ENCODE measurements at regions not wholly inside any gene's neighbourhood (a gene's known extent, or its start where the extent isn't known, plus 50 kb on each side); places are given as distances from the start of the nearest gene placed in this dataset.
"Not testable (repeated sequence)": the region's sequence is repeated elsewhere in the genome, so short reads cannot be mapped to it uniquely, and the experiment has no call there.

DNA sequence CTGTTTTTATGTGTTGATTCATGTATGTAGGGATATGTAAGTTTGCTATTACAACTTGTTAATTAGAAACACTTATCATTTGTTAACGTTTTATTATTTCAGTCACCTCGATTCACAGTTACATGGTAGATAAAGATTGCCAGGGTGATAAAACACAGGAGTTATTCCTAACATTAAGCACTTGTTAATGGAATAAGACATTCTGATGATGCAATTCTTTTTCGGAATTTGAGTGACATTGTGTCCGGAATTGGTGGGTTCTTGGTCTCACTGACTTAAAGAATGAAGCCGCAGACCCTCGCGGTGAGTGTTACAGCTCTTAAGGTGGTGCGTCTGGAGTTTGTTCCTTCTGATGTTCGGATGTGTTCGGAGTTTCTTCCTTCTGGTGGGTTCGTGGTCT, 624.0 kb upstream of the CITED2 start:
- DNase-seq = not testable (repeated sequence)

DNA sequence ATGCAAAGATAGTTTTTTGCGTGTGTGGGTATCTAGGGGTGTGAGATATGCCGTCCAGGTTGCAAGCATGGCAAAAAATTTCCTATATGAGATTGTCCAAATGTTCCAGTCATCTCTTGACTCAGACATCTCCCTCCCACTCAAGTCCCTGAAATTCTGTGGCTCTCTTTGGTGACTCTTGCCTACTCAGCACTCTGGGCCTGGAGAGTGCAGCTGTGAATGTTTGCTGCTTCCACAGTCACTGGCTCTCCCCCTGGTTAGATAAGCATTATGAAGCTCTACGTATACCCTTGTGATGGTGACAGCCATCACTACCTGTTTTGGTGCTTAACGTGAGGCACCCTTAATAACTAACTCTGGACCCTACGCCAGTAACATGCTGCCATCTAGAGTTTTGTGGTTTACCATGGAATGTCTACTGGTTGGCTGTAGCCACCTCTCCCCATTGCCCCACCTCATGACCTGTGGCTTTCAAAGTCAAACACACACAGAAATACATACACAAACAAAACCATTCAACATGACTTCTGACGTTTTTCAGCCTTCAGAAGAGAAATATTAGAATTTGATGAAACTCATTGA, 621.9 kb upstream of the CITED2 start:
- DNase-seq = no peak

DNA sequence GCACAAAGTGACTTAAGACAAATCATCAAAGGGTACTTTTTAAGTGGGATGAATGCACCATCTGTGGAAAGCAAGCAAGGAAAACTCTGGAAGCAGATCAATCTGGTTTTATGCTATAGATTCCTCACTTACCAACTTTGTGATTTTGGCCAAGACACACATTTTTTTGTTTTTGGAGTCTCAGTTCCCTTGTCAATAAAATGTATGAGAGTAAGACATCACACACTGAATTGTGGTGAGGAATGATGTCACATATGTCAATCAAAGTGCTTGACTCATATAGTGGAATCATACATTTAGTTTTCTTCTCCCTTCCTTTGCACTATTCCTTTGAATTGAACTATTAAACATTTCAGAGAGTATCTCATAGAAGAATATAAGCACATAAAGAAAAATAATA, 620.5 kb upstream of the CITED2 start:
- no peak for DNase-seq

DNA sequence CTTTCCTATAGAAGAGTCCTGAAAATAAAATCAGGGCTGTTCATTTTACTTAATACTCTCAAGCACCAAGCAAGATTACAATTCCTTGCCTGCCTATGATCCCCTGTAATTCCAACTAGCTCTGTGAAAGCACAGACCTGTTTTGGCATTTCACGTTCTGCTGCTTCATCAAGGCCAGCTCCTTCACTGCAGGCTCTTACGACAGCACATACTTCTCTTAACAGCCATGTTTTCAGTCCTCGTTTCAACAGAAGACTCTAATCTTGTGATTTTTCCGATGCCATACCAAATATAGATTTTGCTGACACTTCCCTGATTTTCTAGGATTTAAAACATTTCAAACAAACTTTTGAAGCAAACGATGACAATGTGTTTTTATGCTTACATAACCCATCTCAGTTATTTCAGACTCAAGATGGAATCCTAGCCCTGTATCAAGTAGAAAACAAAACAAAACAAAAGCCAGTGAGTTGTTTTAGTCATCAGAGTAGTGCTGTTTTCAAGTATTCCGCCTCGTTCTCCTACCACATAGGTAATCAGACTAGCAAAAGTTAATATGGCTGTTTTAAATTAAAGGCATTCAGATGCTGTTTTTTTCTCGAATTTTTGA, 616.5 kb upstream of the CITED2 start:
- DNase-seq = no peak

DNA sequence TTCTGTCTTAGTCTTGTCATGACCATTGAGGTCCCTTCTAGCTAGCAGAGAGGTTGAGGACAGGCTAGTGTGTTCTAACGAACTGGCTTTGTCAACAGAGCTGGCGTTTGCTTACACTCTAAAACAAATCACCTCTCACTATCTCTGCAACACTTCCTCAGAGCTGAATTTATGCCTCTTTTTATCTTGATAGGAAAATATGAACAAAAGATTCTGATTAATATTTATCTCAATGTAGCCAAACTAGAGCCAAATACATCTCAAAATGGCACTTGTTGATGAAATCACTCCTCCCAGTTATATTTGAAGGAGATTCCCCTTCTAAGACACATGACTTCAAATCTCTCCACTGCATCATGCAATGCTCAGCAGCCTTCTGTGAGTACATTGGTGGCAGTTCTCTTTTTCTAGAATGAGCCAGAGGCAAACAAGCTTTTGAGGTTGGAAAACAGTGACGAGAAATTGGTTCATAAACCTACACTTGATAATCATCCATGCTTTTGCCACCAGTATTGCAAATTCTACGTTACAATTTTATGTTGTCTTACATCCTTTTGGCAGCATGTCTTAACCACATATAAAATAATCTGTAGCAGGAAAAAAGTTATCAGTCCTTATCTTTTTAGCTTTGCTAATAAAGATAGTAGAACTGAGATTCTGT, 615.7 kb upstream of the CITED2 start:
- no peak for DNase-seq

DNA sequence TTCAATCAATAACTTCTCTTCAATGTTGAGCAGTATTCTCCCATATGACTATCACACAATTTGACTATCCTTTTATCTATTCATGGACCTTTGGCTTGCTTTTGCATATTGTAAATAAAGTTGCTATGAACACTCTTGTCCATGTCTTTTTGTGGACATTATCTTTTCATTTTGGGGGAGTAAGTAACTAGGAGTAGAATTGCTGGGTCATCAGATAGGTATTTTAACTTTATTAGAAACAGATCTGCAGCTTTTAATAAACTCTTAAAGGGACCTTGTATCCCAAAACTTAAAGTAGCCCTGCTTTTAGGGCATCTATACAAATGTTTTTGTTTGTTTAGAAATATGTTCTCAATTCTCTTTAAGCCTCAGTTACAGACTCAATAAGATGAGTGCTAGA, 614.2 kb upstream of the CITED2 start:
- DNase-seq = no peak

DNA sequence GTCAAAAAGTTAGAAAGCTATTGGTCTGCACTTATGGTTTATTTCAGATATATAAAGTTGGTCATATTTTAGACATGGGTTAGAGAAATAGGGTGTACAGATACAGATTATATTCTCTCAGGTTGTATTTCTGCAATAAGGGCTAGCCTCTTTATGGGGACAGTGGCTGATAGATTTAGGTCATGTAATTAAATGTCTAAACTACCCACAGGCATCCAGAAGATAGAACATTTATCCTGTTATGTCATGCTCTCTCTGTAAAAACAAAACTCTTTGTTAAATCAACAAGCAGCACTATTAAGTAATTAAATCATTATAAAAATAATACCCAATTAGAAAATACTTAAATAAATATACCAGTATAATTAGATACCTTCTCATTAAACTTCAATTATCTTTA, 612.6 kb upstream of the CITED2 start:
- DNase-seq = no peak

DNA sequence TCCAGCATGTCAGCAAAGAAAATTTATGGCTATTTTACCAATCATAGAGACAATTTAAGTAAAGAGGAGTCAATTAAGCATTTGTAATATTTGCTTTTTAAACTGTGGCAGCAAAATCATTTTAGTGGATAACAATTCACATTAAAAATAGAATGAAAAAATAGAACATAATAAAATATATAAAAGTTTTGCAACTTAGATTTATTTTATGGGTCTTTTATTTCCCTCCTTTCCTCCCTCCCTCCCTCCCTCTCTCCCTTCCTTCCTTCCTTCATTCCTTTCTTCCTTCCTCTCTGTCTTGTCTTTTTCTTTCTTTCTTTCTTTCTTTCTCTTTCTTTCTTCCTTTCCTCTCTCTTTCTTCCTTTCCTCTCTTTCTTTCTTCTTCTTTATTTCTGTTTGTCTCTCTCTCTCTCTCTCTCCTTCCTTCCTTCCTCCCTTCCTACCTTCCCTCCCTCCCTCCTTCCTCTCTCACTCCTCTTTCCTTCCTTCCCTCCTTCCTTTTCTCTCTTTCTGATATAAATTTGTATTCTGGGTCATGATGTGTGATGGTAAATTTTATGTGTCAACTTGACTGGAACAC, 610.9 kb upstream of the CITED2 start:
- no peak for DNase-seq

DNA sequence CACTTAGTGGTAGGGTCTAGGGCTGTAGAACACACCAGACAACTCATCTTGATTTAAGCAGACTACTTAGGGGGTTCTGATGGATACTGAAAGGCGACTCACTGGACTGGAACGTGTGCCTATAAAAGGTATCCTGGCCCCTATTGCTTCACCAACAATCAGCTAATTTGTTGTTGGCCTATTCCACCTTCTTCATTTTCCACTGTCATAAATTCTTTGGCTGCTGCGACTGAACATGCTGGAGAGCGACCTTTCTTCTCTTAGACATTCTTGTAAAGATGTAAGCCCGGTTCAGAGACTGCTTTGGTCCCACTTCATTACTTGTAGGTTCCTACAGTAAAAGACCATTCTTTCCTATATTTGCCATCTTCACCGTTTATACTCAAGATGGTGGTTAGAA, 609.9 kb upstream of the CITED2 start:
- no peak for DNase-seq

DNA sequence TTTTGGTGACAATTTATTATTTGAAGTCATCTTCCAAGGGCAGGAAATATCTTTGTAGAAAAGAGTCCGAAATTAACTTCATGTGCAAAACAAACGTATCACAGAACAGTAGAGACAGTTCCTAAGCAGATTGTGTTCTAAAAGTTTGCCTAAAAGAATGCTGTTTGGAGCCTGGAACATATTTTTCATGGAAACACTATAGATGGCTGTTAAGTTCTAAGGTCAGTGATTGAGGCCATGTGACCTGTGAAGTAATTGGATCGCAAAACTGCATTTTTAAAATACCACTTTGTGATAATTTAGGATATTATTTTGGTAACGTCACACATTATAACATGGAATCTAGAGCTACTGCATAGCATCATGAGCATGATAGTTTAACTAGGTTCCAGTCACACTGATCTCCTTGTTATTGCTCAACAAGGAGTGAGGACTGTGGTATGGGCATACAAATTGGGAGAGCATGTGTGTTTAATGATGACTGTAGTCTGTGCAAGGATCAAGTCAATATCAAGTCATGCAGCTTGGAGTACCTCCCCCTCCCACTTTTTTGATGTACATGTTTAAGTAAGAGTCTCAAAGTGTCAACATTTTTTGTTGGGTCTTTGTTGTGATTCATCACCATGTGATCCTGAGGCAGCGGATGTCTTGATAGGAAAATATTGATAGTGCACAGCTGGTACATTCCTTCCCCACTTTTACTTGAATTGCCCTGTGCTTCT, 609.3 kb upstream of the CITED2 start:
- no peak for DNase-seq

DNA sequence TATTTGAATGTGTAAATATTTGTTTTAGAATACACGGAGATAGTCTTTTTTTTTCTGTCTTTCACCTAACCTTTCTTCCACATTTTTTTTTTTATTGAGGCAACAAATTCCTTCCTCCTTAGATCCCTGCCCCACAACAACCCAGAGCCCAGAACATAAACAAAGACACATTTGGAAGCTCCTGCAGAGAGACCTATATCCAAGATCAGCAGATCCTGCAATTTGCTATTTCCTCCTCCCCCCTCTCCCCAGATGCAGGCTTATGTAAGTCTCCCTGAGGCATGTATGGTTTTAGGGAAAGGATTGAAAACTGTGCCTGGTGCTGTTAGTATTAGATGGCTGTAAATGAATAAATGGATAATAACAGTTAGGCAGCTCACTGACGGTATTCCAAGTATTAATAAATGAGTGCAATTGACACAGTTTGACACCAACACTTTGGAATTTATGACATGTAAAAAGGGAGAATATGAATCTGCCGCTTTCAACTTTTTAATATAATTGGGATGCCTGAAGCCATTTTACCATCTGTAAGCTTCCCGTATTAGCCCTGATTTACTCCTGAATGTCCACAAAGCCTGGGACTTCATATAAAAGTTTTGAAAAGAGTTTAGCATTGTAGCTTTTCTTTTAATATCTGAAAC, 608.3 kb upstream of the CITED2 start:
- DNase-seq = no peak

DNA sequence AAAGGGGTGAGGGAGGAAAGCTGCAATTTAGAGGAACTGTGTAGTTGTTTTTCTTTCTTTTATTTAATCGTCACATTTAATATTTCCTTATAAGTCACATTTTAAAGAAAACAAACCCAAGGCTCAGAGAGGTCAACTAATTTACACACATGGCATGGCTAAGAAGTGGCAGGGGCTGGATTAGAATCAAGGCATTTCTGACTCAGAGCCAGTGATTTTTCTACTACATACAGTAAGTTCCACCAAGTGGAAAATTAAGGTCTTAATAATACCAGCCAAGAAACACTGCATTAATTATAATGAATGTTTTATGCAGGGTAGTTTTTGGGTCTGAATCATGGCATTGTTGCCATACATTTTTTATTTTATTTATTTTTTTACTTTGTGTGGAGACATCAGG, 607.7 kb upstream of the CITED2 start:
- DNase-seq = no peak

DNA sequence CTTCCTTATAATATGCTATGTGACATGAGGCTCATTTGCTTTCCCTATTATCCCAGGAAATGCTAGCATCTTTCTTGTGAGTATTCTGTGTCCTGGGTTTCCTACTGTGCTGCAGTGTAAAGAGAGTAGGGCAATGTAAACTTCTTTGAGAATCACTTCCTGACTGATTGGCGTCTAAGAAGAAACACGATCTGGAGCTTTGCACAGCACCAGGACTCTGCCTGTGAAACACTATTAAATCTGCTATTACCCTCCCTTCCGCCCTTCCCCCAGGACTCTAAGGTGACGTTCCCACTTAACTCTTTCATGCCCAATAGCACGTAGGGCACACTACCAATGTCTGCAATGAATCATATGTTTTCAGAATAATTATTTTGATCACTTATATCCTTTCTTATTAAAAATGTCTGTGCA, 607.3 kb upstream of the CITED2 start:
- no peak for DNase-seq

DNA sequence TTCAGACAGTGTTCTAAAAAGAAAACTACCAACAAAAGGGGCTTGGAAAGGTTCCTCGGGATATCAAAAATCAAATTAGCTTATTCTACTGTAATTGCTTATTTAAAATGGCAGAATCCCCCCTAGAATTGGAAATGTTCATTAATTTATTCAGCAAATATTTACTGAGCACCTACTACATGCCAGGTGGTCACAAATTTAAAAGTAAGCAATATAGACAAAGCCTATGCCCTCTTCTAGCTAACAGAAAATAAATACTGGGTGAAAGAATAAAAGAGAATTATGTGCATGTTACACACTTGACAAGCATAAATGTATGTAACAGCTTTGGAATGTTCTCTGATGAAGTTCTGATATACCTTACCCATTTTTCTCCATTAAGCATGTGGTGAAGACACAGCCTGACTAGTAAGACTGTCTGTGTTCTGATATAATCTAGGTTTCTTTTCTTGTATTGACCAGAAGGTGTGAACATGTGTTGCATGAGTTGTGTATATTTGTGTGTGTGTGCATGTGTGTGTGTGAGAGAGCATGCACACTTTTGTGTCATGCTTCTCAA, 606.7 kb upstream of the CITED2 start:
- no peak for DNase-seq

DNA sequence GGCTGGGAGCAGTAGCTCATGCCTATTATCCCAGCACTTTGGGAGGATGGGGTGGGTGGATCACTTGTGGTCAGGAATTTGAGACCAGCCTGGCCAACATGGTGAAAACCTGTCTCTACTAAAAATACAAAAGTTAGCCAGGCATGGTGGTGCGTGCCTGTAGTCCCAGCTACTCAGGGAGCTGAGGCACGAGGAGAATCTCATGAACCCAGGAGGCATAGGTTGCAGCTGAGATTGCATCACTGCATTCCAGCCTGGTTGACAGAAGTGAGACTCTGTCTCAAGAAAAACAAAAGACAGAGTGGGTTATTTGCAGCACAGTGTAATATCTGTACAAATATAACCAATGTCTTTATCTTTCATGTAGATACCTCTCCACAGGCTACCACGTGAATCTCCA, 606.2 kb upstream of the CITED2 start:
- not testable (repeated sequence) for DNase-seq

DNA sequence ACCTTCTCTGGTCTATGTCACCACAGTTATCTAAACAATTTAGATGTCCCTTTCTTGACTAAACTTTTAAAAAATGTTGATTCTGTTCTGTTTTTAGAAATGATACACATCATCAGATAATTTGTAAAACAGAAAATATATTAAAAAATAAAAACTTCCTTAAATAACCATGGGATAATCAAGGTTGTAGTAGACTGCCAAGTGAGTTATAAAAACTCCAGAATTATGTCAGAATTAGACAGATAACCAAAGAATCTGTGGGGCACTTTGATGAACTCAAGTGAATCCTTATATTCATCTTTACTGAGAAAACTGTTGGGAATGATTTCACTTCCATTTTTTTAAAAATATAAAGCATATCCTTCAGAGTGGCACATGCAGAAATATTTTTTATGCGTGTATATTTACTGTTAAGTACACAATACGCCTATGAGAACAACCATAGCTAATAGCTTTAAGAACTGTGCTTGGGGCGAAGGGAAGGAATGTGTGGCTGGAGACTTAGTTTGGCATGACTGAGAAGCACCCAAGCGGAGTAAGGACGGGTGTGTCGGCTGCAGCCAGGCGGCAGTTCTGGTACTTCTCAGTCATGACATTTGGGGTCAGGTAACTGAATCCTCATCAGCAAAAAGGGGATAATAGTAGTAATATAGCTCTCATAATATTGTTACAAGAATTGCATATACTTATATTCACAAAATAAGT, 604.7 kb upstream of the CITED2 start:
- no peak for DNase-seq

DNA sequence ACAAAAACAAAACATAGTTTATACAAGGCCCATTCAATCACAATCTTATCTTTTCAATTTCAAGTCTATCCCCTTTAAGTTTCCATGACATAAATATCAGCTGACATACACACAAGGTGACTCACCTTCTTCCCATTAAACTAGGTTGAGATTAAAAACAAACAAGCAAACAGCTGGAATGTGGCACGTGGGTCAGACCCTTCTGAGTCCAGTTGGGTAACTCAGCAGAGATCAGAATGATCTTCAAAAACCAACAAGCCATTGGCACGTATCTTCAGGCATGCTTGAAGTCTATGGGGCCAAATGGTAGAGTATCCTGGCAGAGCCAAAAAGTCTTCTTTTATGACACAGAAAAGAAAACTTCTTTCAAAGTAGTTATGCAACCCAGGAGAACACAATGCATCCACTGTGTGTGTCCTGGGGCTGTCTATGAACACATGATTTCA, 603.5 kb upstream of the CITED2 start:
- no peak for DNase-seq

DNA sequence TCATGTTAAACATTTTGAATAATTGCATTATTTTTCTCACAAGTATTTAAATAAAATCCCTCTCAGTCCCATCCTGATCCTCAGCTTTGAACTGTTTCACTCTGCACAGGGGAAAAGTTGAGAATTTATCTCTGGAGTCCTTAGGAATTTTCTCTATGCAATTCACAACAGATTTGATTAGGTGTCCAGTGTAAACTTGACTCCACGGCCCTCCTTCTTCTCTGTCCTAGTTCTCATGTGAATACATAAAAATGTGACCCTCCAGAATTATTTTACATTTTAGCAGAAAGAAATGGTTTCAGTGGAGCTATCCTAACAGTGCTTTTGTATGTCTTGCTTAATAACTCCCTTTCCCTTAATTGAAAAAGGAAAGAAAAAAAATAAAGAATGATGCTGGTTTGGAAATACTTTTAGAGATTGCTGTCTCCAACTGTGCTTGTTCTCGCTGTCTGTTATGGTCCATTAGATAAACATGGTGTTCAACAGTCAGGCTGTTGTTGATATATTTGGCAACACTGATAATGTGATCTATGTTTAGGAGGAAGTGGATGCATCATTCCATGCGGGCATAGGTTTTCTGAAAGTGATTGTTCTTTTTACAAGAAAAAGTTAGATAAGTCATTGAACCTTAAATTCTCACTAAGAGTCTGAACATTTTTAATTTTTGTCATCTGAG, 599.4 kb upstream of the CITED2 start:
- DNase-seq = no peak

DNA sequence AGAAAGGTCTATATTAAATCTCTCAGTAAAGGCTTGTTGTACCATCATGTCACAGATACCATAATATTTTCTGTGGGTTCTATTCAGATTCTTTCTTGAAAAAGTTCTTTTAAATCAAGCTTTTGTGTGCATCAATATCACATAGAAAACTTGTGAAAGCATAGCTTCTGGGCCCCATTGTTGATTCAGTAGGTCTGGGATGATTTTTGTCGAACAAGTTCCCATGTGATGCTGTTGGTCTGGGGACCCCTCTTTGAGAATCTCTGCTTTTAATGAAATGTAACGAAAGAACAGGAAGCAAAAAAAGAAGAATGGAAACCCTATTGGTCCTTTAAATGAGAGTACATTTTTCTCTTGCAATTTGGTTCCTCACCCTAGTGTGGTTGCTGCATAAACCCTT, 597.7 kb upstream of the CITED2 start:
- DNase-seq = no peak

DNA sequence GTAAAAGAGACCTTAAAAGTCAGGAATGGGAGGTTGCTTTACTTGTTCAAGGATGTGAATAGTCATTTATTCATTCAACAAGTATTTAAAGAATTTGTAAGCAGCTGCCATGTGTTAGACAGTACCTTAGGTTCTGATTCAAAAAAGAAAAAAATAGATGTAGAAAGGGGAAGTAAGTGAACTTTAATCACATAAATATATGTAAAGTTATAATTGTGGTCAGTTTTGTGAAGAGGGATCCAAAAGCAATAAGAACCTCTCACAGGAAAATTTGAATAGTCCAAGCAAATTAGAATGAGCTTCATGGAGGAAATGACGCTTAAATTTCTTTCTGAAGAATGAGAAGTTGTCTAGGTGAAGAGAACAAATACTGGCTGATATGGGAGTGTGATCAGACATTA, 596.1 kb upstream of the CITED2 start:
- DNase-seq = no peak

DNA sequence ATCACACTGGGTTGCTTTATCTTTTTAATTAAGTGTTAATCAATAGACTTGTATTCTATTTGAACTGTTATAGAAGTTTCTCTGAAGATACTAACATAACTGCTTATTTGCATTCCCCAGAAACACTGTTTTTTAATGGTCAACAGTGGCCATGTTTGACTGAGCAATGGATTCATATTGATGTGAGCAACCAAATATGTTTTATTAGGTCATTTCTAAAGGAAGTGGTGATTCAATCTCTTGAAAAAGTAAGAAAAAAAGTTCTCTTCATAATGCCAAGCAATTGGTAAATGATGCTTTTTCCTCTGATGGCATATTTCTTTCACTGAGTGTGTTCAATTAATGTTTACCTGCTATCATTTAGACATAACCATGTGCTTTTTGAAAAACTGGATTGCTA, 593.0 kb upstream of the CITED2 start:
- DNase-seq = no peak
